ENCODE measurements at regions not wholly inside any gene's neighbourhood (a gene's known extent, or its start where the extent isn't known, plus 50 kb on each side); places are given as distances from the start of the nearest gene placed in this dataset.
A peak's percentile ranks its signal among the peaks of the same experiment; 100 is the strongest.
"Not testable (repeated sequence)": the region's sequence is repeated elsewhere in the genome, so short reads cannot be mapped to it uniquely, and the experiment has no call there.

DNA sequence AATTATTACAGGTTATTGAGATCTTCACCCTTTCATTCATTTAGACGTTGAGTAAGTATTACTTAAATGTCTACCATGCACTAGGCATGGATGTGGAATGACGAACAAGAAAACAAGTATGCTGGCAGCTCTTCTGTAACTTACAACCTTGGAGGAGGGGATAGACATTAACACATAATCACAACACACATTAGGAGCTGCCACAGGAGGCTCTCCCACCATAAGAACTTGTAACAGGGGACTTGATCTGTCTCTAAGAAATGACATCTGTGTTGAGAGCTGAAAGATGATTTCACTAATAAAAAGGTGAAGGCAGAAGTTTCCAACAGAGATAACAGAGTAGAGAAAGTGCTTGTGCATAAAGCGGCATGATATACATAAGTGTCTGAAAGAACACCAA is 384.7 kb upstream of the ZEB2 start:
- H2BK120ac ChIP-seq (ENCODE audit: low read depth, low read length, poor library complexity, severe bottlenecking), result no peak overlapping the region
- no peak overlapping the region for H3K56ac ChIP-seq (ENCODE audit: insufficient read length, low read depth, low read length)
- H3K9ac ChIP-seq (ENCODE audit: extremely low read depth, insufficient read length, low read length), result no peak overlapping the region
- no peaks in the 10 kb centered on the region for H4K20me1 ChIP-seq (ENCODE audit: control insufficient read depth, insufficient read depth, insufficient read length)
- H3K9me3 Mint-ChIP-seq, result peaks cover 9 to 12% of the 10 kb centered on the region in 2 experiments; a peak in 4 of 5 replicates
- H3K27ac ChIP-seq (ENCODE audit: insufficient read length, low read depth, low read length), result no peak overlapping the region
- H3K79me1 ChIP-seq (ENCODE audit: insufficient read depth, low read depth, low read length, poor library complexity, severe bottlenecking), result no peaks in the 10 kb centered on the region
- WGBS (ENCODE audit: extremely low coverage, insufficient read length, low lambda C conversion rate), result no CpG with 5 or more reads among the region's 3 CpGs
- H3K4me2 ChIP-seq (ENCODE audit: insufficient read depth, insufficient read length, low read length), result no peak overlapping the region
- H3K4ac ChIP-seq (ENCODE audit: low read depth, low read length), result no peak overlapping the region
- H3K27me3 ChIP-seq (ENCODE audit: insufficient read depth, low read length), result no peaks in the 10 kb centered on the region
- no peak overlapping the region for H2BK5ac ChIP-seq (ENCODE audit: insufficient read length, low read length)
- DNase-seq, result no peak
- H4K5ac ChIP-seq (ENCODE audit: insufficient read length, low read depth, low read length), result no peak overlapping the region
- H2BK12ac ChIP-seq (ENCODE audit: insufficient read length, low read depth, low read length), result no peak overlapping the region
- H3K18ac ChIP-seq (ENCODE audit: insufficient read length, low read depth, low read length), result no peak overlapping the region
- no peak overlapping the region for H3T11ph ChIP-seq (ENCODE audit: low read length)
- H4K8ac ChIP-seq (replicated peaks; ENCODE audit: insufficient read length, low read depth, low read length), result no peak overlapping the region
- no peak overlapping the region for H3K14ac ChIP-seq (ENCODE audit: insufficient read depth, low read length)
- H2BK15ac ChIP-seq (ENCODE audit: low read depth, low read length), result no peak overlapping the region
- no peaks in the 10 kb centered on the region for H3K9me3 ChIP-seq (ENCODE audit: control insufficient read depth, low read depth, low read length)
- peaks cover 4 to 22% (median 5%) of the 10 kb centered on the region in 3 experiments; a peak in 5 of 7 replicates for H3K36me3 Mint-ChIP-seq (ENCODE audit: insufficient read depth in 1 of 3, low read depth in 3 of 3)
- H3K27ac Mint-ChIP-seq, result no peak overlapping the region
- H3K23ac ChIP-seq (ENCODE audit: insufficient read length, low read depth, low read length), result no peak overlapping the region
- H3K27me3 Mint-ChIP-seq (ENCODE audit: low read depth), result no peaks in the 10 kb centered on the region
- no peaks in the 10 kb centered on the region for H3K79me2 ChIP-seq (ENCODE audit: insufficient read depth, low read length)
- H3K4me1 Mint-ChIP-seq, result peaks cover 5 to 11% of the 10 kb centered on the region in 2 experiments
- H2BK20ac ChIP-seq (ENCODE audit: low read depth, low read length, poor library complexity, severe bottlenecking), result no peak overlapping the region
- no peaks in the 10 kb centered on the region for H3K23me2 ChIP-seq (ENCODE audit: insufficient read length, low read depth, low read length, poor library complexity, severe bottlenecking)
- no peak overlapping the region for H2AK5ac ChIP-seq (ENCODE audit: insufficient read length, low read length)
- H3K4me3 Mint-ChIP-seq, result no peak overlapping the region
- H2AFZ ChIP-seq (ENCODE audit: low read length), result no peak overlapping the region
- TF ChIP-seq, protein P1, sequence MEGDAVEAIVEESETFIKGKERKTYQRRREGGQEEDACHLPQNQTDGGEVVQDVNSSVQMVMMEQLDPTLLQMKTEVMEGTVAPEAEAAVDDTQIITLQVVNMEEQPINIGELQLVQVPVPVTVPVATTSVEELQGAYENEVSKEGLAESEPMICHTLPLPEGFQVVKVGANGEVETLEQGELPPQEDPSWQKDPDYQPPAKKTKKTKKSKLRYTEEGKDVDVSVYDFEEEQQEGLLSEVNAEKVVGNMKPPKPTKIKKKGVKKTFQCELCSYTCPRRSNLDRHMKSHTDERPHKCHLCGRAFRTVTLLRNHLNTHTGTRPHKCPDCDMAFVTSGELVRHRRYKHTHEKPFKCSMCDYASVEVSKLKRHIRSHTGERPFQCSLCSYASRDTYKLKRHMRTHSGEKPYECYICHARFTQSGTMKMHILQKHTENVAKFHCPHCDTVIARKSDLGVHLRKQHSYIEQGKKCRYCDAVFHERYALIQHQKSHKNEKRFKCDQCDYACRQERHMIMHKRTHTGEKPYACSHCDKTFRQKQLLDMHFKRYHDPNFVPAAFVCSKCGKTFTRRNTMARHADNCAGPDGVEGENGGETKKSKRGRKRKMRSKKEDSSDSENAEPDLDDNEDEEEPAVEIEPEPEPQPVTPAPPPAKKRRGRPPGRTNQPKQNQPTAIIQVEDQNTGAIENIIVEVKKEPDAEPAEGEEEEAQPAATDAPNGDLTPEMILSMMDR (conservative IDR thresholded peaks at IDR 0.05), result no peak
- no peaks in the 10 kb centered on the region for H3K4me1 ChIP-seq (ENCODE audit: insufficient read depth, low read length)
- no peak overlapping the region for H4K91ac ChIP-seq (ENCODE audit: insufficient read length, low read depth, low read length)

DNA sequence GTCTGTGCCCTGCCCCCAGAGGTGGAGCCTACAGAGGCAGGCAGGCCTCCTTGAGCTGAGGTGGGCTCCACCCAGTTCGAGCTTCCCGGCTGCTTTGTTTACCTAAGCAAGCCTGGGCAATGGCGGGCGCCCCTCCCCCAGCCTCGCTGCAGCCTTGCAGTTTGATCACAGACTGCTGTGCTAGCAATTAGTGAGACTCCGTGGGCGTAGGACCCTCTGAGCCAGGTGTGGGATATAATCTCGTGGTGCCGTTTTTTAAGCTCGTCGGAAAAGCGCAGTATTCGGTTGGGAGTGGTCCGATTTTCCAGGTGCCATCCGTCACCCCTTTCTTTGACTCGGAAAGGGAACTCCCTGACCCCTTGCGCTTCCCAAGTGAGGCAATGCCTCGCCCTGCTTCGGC is 383.1 kb upstream of the ZEB2 start:
- no CpG with 5 or more reads among the region's 19 CpGs for WGBS (ENCODE audit: extremely low coverage, insufficient read length, low lambda C conversion rate)
- not testable (repeated sequence) for H3K23me2 ChIP-seq (ENCODE audit: insufficient read length, low read depth, low read length, poor library complexity, severe bottlenecking)

More for the DNA sequence above, 383.1 kb upstream of the ZEB2 start:
- not testable (repeated sequence) for H2BK20ac ChIP-seq (ENCODE audit: low read depth, low read length, poor library complexity, severe bottlenecking); H3K79me2 ChIP-seq (ENCODE audit: insufficient read depth, low read length); H4K91ac ChIP-seq (ENCODE audit: insufficient read length, low read depth, low read length); H3K4me1 ChIP-seq (ENCODE audit: insufficient read depth, low read length); H3K23ac ChIP-seq (ENCODE audit: insufficient read length, low read depth, low read length); H2BK12ac ChIP-seq (ENCODE audit: insufficient read length, low read depth, low read length); H3K4ac ChIP-seq (ENCODE audit: low read depth, low read length); H2AFZ ChIP-seq (ENCODE audit: low read length); H4K20me1 ChIP-seq (ENCODE audit: control insufficient read depth, insufficient read depth, insufficient read length); H3T11ph ChIP-seq (ENCODE audit: low read length); H3K56ac ChIP-seq (ENCODE audit: insufficient read length, low read depth, low read length); H2BK120ac ChIP-seq (ENCODE audit: low read depth, low read length, poor library complexity, severe bottlenecking); H3K27me3 ChIP-seq (ENCODE audit: insufficient read depth, low read length); H3K9me3 ChIP-seq (ENCODE audit: control insufficient read depth, low read depth, low read length); H4K5ac ChIP-seq (ENCODE audit: insufficient read length, low read depth, low read length); H3K27ac ChIP-seq (ENCODE audit: insufficient read length, low read depth, low read length); H3K79me1 ChIP-seq (ENCODE audit: insufficient read depth, low read depth, low read length, poor library complexity, severe bottlenecking); H3K27me3 Mint-ChIP-seq (ENCODE audit: low read depth); H2AK5ac ChIP-seq (ENCODE audit: insufficient read length, low read length); H2BK15ac ChIP-seq (ENCODE audit: low read depth, low read length); H2BK5ac ChIP-seq (ENCODE audit: insufficient read length, low read length)
- peak overlapping the region; percentile 87 for H3K18ac ChIP-seq (ENCODE audit: insufficient read length, low read depth, low read length)
- Mint-ChIP-seq H3K36me3 (ENCODE audit: insufficient read depth in 1 of 3, low read depth in 3 of 3) (peaks cover 4 to 19% (median 5%) of the 10 kb centered on the region in 3 experiments; a peak in 5 of 7 replicates), H3K4me3 (peak overlapping the region in 1 of 2 experiments; percentile 54; a peak in 2 of 5 replicates), H3K4me1 (peaks cover 5 to 11% of the 10 kb centered on the region in 2 experiments), H3K9me3 (peaks cover 9 to 12% of the 10 kb centered on the region in 2 experiments; a peak in 4 of 5 replicates), H3K27ac (peak overlapping the region in 1 of 3 experiments; percentile 8; a peak in 2 of 7 replicates)
- peak overlapping the region; percentile 12; the same call in 1 of the 2 replicates for H3K14ac ChIP-seq (ENCODE audit: insufficient read depth, low read length)
- peak overlapping the region; percentile 39 for H4K8ac ChIP-seq (replicated peaks; ENCODE audit: insufficient read length, low read depth, low read length)
- peak overlapping the region; percentile 33 for H3K9ac ChIP-seq (ENCODE audit: extremely low read depth, insufficient read length, low read length)
- peak; percentile 29 for DNase-seq
- peak overlapping the region; percentile 47 for H3K4me2 ChIP-seq (ENCODE audit: insufficient read depth, insufficient read length, low read length)
